IPS DF 6.9 (cell line): ENCODE measurements at regions not wholly inside any gene's neighbourhood (a gene's known extent, or its start where the extent isn't known, plus 50 kb on each side); places are given as distances from the start of the nearest gene placed in this dataset.

Experiments used
- DNase-seq: peaks from one replicate; pipeline ENCODE4 v3.0.0-alpha.2; 2013; ENCODE audit warnings: low read depth, low spot score
- H3K27ac ChIP-seq: one replicate; pipeline ENCODE4 v1.5.1; 2013; ENCODE audit warnings: low read length, control low read depth
- H3K27me3 ChIP-seq: 2 replicates; pipeline ENCODE4 v1.6.1; 2013; ENCODE audit warnings: mild to moderate bottlenecking, low read length; ENCODE audit not compliant: control insufficient read depth, insufficient read depth
- H3K36me3 ChIP-seq: 2 replicates; pipeline ENCODE4 v1.6.1; 2013; ENCODE audit warnings: low read length; ENCODE audit not compliant: control insufficient read depth, insufficient read depth
- H3K4me1 ChIP-seq: 2 replicates; pipeline ENCODE4 v1.6.1; 2013; ENCODE audit warnings: low read length; ENCODE audit not compliant: control insufficient read depth, insufficient read depth
- H3K4me3 ChIP-seq: 2 replicates; pipeline ENCODE4 v1.5.1; 2013; ENCODE audit warnings: mild to moderate bottlenecking, low read length
- H3K9me3 ChIP-seq: 2 replicates; pipeline ENCODE4 v1.6.1; 2013; ENCODE audit warnings: low read length, inconsistent platforms; ENCODE audit not compliant: control insufficient read depth, insufficient read depth
- WGBS: extraction: QIAGEN DNeasy Blood & Tissue Kit; methylation state at CpG from one replicate; pipeline ENCODE4 v1.1.7; 2013; ENCODE audit warnings: mixed read lengths, missing lambda C conversion rate; ENCODE audit not compliant: insufficient read length, insufficient coverage; 5-methylcytosine and 5-hydroxymethylcytosine counted together

GRCh38 chr12:69008520-69008919 lies 75.5 kb upstream of the CPM start:
- DNase-seq = no peak
- H3K27ac ChIP-seq = no peak overlapping the region
- no peaks in the 10 kb centered on the region for H3K36me3 ChIP-seq
- no peaks in the 10 kb centered on the region for H3K9me3 ChIP-seq
- H3K4me3 ChIP-seq = no peak overlapping the region
- no CpG with 5 or more reads among the region's 4 CpGs for WGBS
- H3K4me1 ChIP-seq = peaks cover 2% of the 10 kb centered on the region; the same call in 1 of the 2 replicates
- H3K27me3 ChIP-seq = no peaks in the 10 kb centered on the region

GRCh38 chr12:69014047-69014446 lies 81.1 kb upstream of the CPM start:
- H3K4me3 ChIP-seq = no peak overlapping the region
- no CpG with 5 or more reads among the region's 2 CpGs for WGBS
- no peaks in the 10 kb centered on the region for H3K27me3 ChIP-seq
- no peaks in the 10 kb centered on the region for H3K9me3 ChIP-seq
- no peaks in the 10 kb centered on the region for H3K4me1 ChIP-seq
- no peak for DNase-seq
- H3K36me3 ChIP-seq = no peaks in the 10 kb centered on the region
- no peak overlapping the region for H3K27ac ChIP-seq

GRCh38 chr12:69015017-69015416 lies 82.0 kb upstream of the CPM start:
- H3K9me3 ChIP-seq = no peaks in the 10 kb centered on the region
- no peak for DNase-seq
- no peaks in the 10 kb centered on the region for H3K27me3 ChIP-seq
- no peak overlapping the region for H3K27ac ChIP-seq
- H3K4me1 ChIP-seq = no peaks in the 10 kb centered on the region
- H3K36me3 ChIP-seq = no peaks in the 10 kb centered on the region
- WGBS = no CpG with 5 or more reads among the region's 2 CpGs
- H3K4me3 ChIP-seq = no peak overlapping the region

GRCh38 chr12:69015831-69016230 lies 82.9 kb upstream of the CPM start:
- Histone ChIP-seq H3K27me3 (no peaks in the 10 kb centered on the region), H3K4me1 (no peaks in the 10 kb centered on the region), H3K9me3 (no peaks in the 10 kb centered on the region), H3K36me3 (no peaks in the 10 kb centered on the region), H3K4me3 (no peak overlapping the region), H3K27ac (no peak overlapping the region)
- WGBS = no CpG with 5 or more reads among the region's 6 CpGs
- no peak for DNase-seq

GRCh38 chr12:69019082-69019481 lies 86.1 kb upstream of the CPM start:
- Histone ChIP-seq H3K4me3 (no peak overlapping the region), H3K27me3 (no peaks in the 10 kb centered on the region), H3K4me1 (no peaks in the 10 kb centered on the region), H3K27ac (no peak overlapping the region), H3K9me3 (no peaks in the 10 kb centered on the region), H3K36me3 (no peaks in the 10 kb centered on the region)
- DNase-seq = no peak

- H3K9me3 ChIP-seq = no peaks in the 10 kb centered on the region
- H3K27ac ChIP-seq = no peak overlapping the region
These were observed 86.9 kb upstream of the CPM start for GRCh38 chr12:69019910-69020309.

GRCh38 chr12:69022674-69023073 lies 89.7 kb upstream of the CPM start:
- Histone ChIP-seq H3K27me3 (no peaks in the 10 kb centered on the region), H3K27ac (no peak overlapping the region), H3K36me3 (no peaks in the 10 kb centered on the region), H3K4me3 (no peak overlapping the region), H3K4me1 (no peaks in the 10 kb centered on the region), H3K9me3 (no peaks in the 10 kb centered on the region)
- DNase-seq = no peak
- no CpG with 5 or more reads among the region's 4 CpGs for WGBS

More at GRCh38 chr12:69019910-69020309, 86.9 kb upstream of the CPM start:
- no peaks in the 10 kb centered on the region for H3K4me1 ChIP-seq
- H3K4me3 ChIP-seq = no peak overlapping the region
- no peaks in the 10 kb centered on the region for H3K36me3 ChIP-seq
- no peaks in the 10 kb centered on the region for H3K27me3 ChIP-seq
- no peak for DNase-seq

DNA sequence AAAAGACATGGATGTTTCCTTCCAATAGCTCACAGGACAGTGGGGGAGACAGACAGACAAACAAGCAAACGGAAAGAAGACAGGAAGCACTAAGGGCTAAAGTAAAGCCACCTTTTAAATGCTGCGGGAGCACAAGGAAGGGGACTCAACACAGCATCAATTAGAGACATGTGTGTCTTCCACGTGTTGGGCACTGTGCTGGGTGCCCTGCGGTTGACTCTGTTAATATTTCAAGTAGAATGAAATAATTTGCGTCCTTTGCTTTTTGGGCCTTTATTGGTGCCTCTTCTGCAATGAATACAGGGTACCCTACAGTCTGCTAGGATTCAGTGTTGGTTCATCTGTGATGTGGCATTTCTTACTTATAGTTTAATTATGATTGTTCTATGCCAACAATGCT lies 90.9 kb upstream of the CPM start:
- Histone ChIP-seq H3K9me3 (no peaks in the 10 kb centered on the region), H3K36me3 (no peaks in the 10 kb centered on the region), H3K27ac (no peak overlapping the region), H3K27me3 (no peaks in the 10 kb centered on the region), H3K4me3 (no peak overlapping the region), H3K4me1 (no peaks in the 10 kb centered on the region)
- no CpG with 5 or more reads among the region's 5 CpGs for WGBS
- no peak for DNase-seq

GRCh38 chr12:69024413-69024812 lies 91.4 kb upstream of the CPM start:
- Histone ChIP-seq H3K27ac (no peak overlapping the region), H3K9me3 (no peaks in the 10 kb centered on the region), H3K4me1 (no peaks in the 10 kb centered on the region), H3K36me3 (no peaks in the 10 kb centered on the region), H3K4me3 (no peak overlapping the region), H3K27me3 (no peaks in the 10 kb centered on the region)
- no CpG with 5 or more reads among the region's 7 CpGs for WGBS
- no peak for DNase-seq

DNA sequence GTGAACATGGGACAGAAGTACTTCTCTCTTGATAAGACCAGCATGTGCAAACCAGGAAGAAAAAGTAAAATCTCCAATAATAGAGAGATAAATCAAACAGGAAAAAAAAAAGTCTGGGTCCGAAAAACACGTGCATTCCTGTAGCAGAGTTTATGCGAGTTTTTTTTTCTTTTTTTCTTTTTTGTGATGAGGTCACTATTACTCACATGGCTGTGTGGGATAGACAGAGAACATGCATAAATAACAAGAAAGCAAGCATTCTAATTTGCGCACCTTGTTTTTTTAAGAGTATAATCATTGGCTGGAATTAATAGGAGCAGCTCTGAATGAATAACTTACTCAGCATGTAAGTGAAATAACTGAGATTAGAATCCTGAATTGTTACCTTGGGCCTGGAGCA lies 91.9 kb upstream of the CPM start:
- Histone ChIP-seq H3K4me1 (no peaks in the 10 kb centered on the region), H3K9me3 (no peaks in the 10 kb centered on the region), H3K27me3 (no peaks in the 10 kb centered on the region), H3K36me3 (no peaks in the 10 kb centered on the region), H3K4me3 (no peak overlapping the region), H3K27ac (no peak overlapping the region)
- no CpG with 5 or more reads among the region's 4 CpGs for WGBS
- DNase-seq = no peak

DNA sequence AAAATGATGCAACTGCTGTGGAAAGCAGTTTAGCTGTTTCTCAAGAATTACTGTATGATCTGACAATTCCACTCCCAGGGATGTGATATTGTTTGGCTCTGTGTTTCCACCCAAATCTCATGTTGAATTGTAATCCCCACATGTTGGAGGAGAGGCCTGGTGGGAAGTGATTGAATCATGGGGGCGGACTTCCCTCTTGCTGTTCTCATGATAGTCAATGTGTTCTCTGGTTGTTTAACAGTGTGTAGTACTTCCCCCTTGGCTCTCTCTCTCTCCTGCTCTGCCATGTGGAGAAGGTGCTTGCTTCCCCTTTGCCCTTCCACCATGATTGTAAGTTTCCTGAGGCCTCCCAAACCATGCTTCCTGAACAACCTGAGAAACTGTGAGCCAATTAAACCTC lies 93.4 kb upstream of the CPM start:
- H3K27ac ChIP-seq = no peak overlapping the region
- no CpG with 5 or more reads among the region's 1 CpG for WGBS

More for the DNA sequence above, 93.4 kb upstream of the CPM start:
- no peak overlapping the region for H3K4me3 ChIP-seq
- H3K36me3 ChIP-seq = no peaks in the 10 kb centered on the region
- no peaks in the 10 kb centered on the region for H3K4me1 ChIP-seq
- H3K9me3 ChIP-seq = no peaks in the 10 kb centered on the region
- DNase-seq = no peak
- no peaks in the 10 kb centered on the region for H3K27me3 ChIP-seq
